Small intestine (tissue), 7 donors: ENCODE measurements at regions not wholly inside any gene's neighbourhood (a gene's known extent, or its start where the extent isn't known, plus 50 kb on each side); places are given as distances from the start of the nearest gene placed in this dataset.

ENCODE experiments used
- DNase-seq, 2 donors: peaks; one replicate each; pipeline versions ENCODE4 v3.0.0 to v3.0.0-alpha.2; 2013
- FAIRE-seq: peaks from 2 replicates; lab custom pipeline; 2012; peaks lifted over from hg19 to GRCh38; lab: Jason Lieb, UNC
- H3K27ac ChIP-seq, 3 donors: one replicate each; pipeline ENCODE4 v1.5.1; 2013; ENCODE audit warnings: low read length in 2 of 3, mild to moderate bottlenecking in 2 of 3, control low read depth in 1 of 3, inconsistent platforms in 1 of 3, low read depth in 1 of 3, moderate library complexity in 1 of 3
- H3K27me3 ChIP-seq, 3 donors: one replicate each; pipeline ENCODE4 v1.6.1; 2013; ENCODE audit warnings: low read length in 3 of 3, inconsistent platforms in 1 of 3; ENCODE audit not compliant: control insufficient read depth in 3 of 3, insufficient read depth in 3 of 3
- H3K36me3 ChIP-seq, 3 donors: one replicate each; pipeline ENCODE4 v1.6.1; 2013; ENCODE audit warnings: low read length in 3 of 3, inconsistent platforms in 1 of 3, low read depth in 1 of 3, mild to moderate bottlenecking in 1 of 3, moderate library complexity in 1 of 3; ENCODE audit not compliant: control insufficient read depth in 3 of 3, insufficient read depth in 2 of 3
- H3K4me1 ChIP-seq, 3 donors: one replicate each; pipeline ENCODE4 v1.6.1; 2013; ENCODE audit warnings: low read length in 2 of 3, inconsistent platforms in 1 of 3, low read depth in 1 of 3, mild to moderate bottlenecking in 1 of 3, moderate library complexity in 1 of 3; ENCODE audit not compliant: control insufficient read depth in 3 of 3, insufficient read depth in 2 of 3
- H3K4me3 ChIP-seq, 3 donors: one replicate each; pipeline ENCODE4 v1.5.1; 2013; ENCODE audit warnings: low read length in 3 of 3, control low read depth in 1 of 3, inconsistent platforms in 1 of 3, low read depth in 1 of 3, mild to moderate bottlenecking in 1 of 3, moderate library complexity in 1 of 3
- H3K9me3 ChIP-seq, 2 donors: one replicate each; pipeline ENCODE4 v1.6.1; 2013; ENCODE audit warnings: low read depth in 1 of 2, low read length in 1 of 2; ENCODE audit not compliant: control insufficient read depth in 2 of 2, insufficient read depth in 1 of 2
- WGBS, 3 donors: extraction: QIAGEN DNeasy Blood & Tissue Kit; methylation state at CpG; one replicate each; pipeline ENCODE4 v1.1.7; 2013; 5-methylcytosine and 5-hydroxymethylcytosine counted together
- donor health status: healthy with polysubstance abuse.
- donor health status: control.
- donor health status: control.
- donor health status: Bipolar disorder and iron deficiency.
- donor health status: healthy.

GRCh38 chr2:190789074-190790004, 91.3 kb upstream of the GLS start:
- peak overlapping the region in 1 of 3 donors; percentile 26 for H3K27ac ChIP-seq
- no peaks in the 10 kb centered on the region for H3K36me3 ChIP-seq
- H3K4me1 ChIP-seq: peaks cover 2 to 27% (median 4%) of the 10 kb centered on the region in 3 donors
- H3K27me3 ChIP-seq: no peaks in the 10 kb centered on the region
- 53 to 56% (median 54%) methylated on average over 2 of the region's 2 CpGs for WGBS, 3 donors
- FAIRE-seq: no peak
- peak in 1 of 2 donors; percentile 36 for DNase-seq
- H3K9me3 ChIP-seq: no peaks in the 10 kb centered on the region
- H3K4me3 ChIP-seq: no peak overlapping the region

- Histone ChIP-seq H3K4me3 (no peak overlapping the region), H3K4me1 (peaks cover 0 to 15% (median 2%) of the 10 kb centered on the region in 3 donors), H3K36me3 (no peaks in the 10 kb centered on the region), H3K27ac (no peak overlapping the region), H3K27me3 (no peaks in the 10 kb centered on the region), H3K9me3 (no peaks in the 10 kb centered on the region)
- no peak for FAIRE-seq
- 56 to 70% (median 67%) methylated on average over 7 of the region's 7 CpGs for WGBS, 3 donors
- DNase-seq: no peak
These were observed 89.2 kb upstream of the GLS start for GRCh38 chr2:190791347-190791975.

- no peaks in the 10 kb centered on the region for H3K27me3 ChIP-seq
- no peaks in the 10 kb centered on the region for H3K36me3 ChIP-seq
- H3K9me3 ChIP-seq: no peaks in the 10 kb centered on the region
- 39 to 79% (median 43%) methylated on average over 1 of the region's 1 CpG for WGBS, 3 donors
- DNase-seq (no peak), FAIRE-seq (no peak)
- no peak overlapping the region for H3K4me3 ChIP-seq
- peaks cover 0 to 10% (median 2%) of the 10 kb centered on the region in 3 donors for H3K4me1 ChIP-seq
- no peak overlapping the region for H3K27ac ChIP-seq
These were observed 88.5 kb upstream of the GLS start for GRCh38 chr2:190791976-190792575.

GRCh38 chr2:190792956-190793888, 87.4 kb upstream of the GLS start:
- Histone ChIP-seq H3K4me1 (peaks cover 0 to 10% (median 2%) of the 10 kb centered on the region in 3 donors), H3K27ac (no peak overlapping the region), H3K36me3 (no peaks in the 10 kb centered on the region), H3K4me3 (no peak overlapping the region), H3K27me3 (no peaks in the 10 kb centered on the region), H3K9me3 (no peaks in the 10 kb centered on the region)
- DNase-seq: no peak
- FAIRE-seq: no peak
- WGBS, 3 donors: 80 to 89% (median 84%) methylated on average over 9 of the region's 9 CpGs

GRCh38 chr2:190794377-190794776, 86.2 kb upstream of the GLS start:
- WGBS, 3 donors: 80 to 92% (median 81%) methylated on average over 6 of the region's 6 CpGs
- Histone ChIP-seq H3K27me3 (no peaks in the 10 kb centered on the region), H3K4me3 (no peak overlapping the region), H3K27ac (no peak overlapping the region), H3K9me3 (no peaks in the 10 kb centered on the region), H3K36me3 (no peaks in the 10 kb centered on the region), H3K4me1 (peaks cover 0 to 5% (median 2%) of the 10 kb centered on the region in 3 donors)
- DNase-seq: no peak
- no peak for FAIRE-seq

- no peaks in the 10 kb centered on the region for H3K9me3 ChIP-seq
- DNase-seq (no peak), FAIRE-seq (no peak)
- no peak overlapping the region for H3K4me3 ChIP-seq
- H3K27ac ChIP-seq: no peak overlapping the region
- peaks cover 0 to 2% (median under 1%) of the 10 kb centered on the region in 3 donors for H3K4me1 ChIP-seq
- H3K36me3 ChIP-seq: no peaks in the 10 kb centered on the region
- H3K27me3 ChIP-seq: no peaks in the 10 kb centered on the region
These were observed 85.8 kb upstream of the GLS start for GRCh38 chr2:190794790-190795189.

GRCh38 chr2:190795686-190796085, 84.9 kb upstream of the GLS start:
- DNase-seq (no peak), FAIRE-seq (no peak)
- Histone ChIP-seq H3K27me3 (no peaks in the 10 kb centered on the region), H3K4me1 (peaks cover 0 to 3% (median 2%) of the 10 kb centered on the region in 3 donors), H3K4me3 (no peak overlapping the region), H3K27ac (no peak overlapping the region), H3K36me3 (no peaks in the 10 kb centered on the region), H3K9me3 (no peaks in the 10 kb centered on the region)

- Histone ChIP-seq H3K4me3 (no peak overlapping the region), H3K27me3 (no peaks in the 10 kb centered on the region), H3K36me3 (no peaks in the 10 kb centered on the region), H3K4me1 (peaks cover 0 to 5% (median 0%) of the 10 kb centered on the region in 3 donors), H3K9me3 (no peaks in the 10 kb centered on the region), H3K27ac (no peak overlapping the region)
- no peak for DNase-seq
- no peak for FAIRE-seq
These were observed 80.6 kb upstream of the GLS start for GRCh38 chr2:190799999-190800398.
